NT2/D1 (cell line): ENCODE measurements at regions not wholly inside any gene's neighbourhood (a gene's known extent, or its start where the extent isn't known, plus 50 kb on each side); places are given as distances from the start of the nearest gene placed in this dataset.
"Not testable (repeated sequence)": the region's sequence is repeated elsewhere in the genome, so short reads cannot be mapped to it uniquely, and the experiment has no call there.

Source experiments
- SUZ12 ChIP-seq: IDR thresholded peaks from 2 replicates; pipeline ENCODE4 v1.6.1; 2011; ENCODE audit not compliant: insufficient read length, insufficient read depth; ENCODE audit errors: extremely low read depth
- YY1 ChIP-seq: IDR thresholded peaks from 2 replicates; pipeline ENCODE4 v1.6.1; 2011; ENCODE audit not compliant: insufficient read length, insufficient read depth
- ZNF274 ChIP-seq: IDR thresholded peaks from 2 replicates; pipeline ENCODE4 v1.6.1; 2011; ENCODE audit warnings: mild to moderate bottlenecking, low read depth, low read length

DNA sequence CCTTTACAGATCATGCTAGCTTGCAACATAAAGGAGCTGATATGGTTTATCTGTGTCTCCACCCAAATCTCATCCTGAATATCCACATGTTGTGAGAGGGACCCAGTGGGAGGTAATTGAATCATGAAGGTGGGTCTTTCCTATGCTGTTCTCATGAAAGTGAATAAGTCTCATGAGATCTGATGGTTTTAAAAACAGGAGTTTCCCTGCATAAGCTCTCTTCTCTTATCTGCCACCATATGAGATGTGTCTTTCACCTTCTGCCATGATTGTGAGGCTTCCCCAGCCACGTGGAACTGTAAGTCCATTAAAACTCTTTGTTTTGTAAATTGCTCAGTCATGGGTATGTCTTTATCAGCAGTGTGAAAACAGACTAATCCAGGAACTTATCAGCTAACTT, 79.2 kb upstream of the PDHA2 start:
- not testable (repeated sequence) for TF ChIP-seq ZNF274, YY1, SUZ12
